Suppressor macrophage treated with lipopolysaccharide for 4 hours (primary cell): ENCODE measurements at regions not wholly inside any gene's neighbourhood (a gene's known extent, or its start where the extent isn't known, plus 50 kb on each side); places are given as distances from the start of the nearest gene placed in this dataset.
"Not testable (repeated sequence)": the region's sequence is repeated elsewhere in the genome, so short reads cannot be mapped to it uniquely, and the experiment has no call there.

Source experiments
- DNase-seq: peaks from one replicate; pipeline ENCODE4 v3.0.0-alpha.2; 2020

GRCh38 chr10:21285742-21286331 lies 239.6 kb downstream of the SKIDA1 start:
- no peak for DNase-seq

GRCh38 chr10:21285207-21285606 lies 240.3 kb downstream of the SKIDA1 start:
- DNase-seq: no peak

DNA sequence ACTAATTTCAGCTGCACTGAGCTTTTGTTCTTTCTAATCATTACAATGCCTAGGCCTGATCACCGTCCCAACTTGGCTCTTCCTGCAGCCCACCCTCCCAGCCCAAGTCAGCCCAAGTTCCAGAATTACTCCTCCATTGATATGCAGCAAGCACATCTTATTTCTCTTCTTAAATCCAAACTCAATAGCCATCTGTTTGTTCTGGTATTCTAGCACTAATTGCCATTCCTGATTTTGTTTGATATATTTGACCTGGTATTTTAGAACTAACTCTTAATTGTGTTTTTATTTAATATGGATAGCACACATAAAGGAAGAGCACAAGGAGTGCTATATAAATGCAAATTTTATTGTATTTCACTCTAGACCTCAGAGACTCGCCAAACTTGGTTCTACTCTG lies 241.2 kb downstream of the SKIDA1 start:
- no peak for DNase-seq

DNA sequence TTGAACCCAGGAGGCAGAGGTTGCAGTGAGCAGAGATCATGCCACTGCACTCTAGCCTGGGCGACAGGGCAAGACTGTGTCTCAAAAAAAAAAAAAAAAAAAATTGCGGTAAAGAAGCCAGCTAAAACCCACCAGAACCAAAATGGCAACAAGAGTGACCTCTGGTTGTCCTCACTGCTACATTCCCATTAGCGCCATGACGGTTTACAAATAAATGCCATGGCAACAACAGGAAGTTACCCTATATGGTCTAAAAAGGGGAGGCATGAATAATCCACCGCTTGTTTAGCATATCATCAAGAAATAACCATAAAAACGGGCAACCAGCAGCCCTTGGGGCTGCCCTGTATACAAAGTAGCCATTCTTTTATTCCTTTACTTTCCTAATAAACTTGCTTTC lies 242.4 kb downstream of the SKIDA1 start:
- DNase-seq: not testable (repeated sequence)

DNA sequence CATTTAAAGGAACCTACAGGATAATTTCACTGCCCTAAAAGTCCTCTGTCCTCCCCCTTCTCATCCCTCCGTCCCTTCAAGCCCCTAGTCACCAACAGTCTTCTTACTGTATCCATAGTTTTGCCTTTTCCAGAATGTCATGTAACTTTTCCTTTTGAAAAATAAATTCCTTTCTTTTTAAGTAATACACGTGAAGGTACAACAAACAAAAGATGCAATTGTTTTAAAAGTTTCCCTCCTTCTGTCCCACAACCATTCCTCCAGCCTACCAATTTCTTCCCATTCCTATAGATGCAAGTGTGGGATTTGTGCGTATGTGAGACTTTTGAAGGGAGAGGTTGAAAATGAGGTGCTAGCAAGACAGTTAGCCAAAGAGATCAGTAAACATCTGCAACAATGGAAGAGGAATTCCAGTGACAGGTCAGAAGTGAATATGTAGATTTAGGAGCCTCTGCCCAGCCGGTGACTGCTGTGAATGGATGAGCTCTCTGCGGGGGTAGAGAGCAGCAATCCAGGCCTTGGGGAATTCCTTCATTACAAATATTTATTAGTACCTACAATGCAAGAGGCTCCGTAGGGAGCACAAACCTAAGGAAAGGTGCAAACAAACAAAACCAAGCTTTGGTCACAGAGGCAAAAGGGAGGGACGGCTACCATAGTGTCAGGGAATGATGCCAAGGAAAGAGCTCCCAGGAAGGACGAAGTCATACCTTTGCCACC lies 243.6 kb downstream of the SKIDA1 start:
- DNase-seq: no peak

DNA sequence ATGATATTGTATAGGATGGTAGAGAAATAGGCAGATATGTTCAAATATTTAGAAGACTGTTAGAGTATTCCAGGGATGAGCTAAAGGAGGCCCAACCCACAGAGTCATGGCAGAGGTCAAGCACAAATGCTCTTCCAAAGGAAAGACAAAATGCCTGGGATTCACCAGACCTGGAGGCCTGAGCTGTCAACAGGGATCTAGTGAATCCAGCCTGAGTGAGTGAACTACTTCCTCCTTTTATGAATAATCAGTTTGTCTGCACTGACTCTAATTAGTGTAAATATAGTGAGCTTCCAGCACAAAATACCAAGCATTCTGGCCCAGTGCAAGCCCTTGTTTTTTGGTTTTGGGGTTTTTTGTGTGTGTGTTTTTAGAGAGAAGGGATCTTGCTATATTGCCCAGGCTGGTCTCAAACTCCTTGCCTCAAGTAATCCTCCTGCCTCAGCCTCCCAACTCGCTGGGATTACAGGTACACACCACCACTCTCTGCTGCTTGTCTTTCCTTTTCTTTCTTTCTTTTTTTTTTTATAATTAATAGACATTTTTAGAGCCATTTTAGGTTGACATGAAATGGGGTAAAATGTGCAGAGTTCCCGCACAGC lies 244.4 kb downstream of the SKIDA1 start:
- DNase-seq: no peak

GRCh38 chr10:21280037-21280436 lies 245.4 kb downstream of the SKIDA1 start:
- DNase-seq: no peak

DNA sequence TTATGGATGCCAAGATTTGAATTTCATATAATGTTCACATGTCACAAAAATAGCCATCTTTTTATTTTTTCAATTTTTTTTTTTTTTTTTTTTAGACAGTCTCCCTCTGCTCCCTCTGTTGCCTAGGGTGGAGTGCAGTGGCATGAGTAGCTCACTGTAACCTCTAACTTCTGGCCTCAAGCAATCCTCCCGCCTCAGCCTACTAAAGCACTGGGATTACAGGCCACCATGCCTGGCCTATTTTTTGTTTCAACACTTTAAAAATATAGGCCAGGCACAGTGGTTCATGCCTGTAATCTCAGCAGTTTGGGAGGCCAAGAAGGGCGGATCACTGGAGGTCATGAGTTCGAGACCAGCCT lies 246.3 kb downstream of the SKIDA1 start:
- DNase-seq: no peak

- peak; percentile 93 for DNase-seq
These were observed 246.8 kb downstream of the SKIDA1 start for GRCh38 chr10:21278491-21279216.

DNA sequence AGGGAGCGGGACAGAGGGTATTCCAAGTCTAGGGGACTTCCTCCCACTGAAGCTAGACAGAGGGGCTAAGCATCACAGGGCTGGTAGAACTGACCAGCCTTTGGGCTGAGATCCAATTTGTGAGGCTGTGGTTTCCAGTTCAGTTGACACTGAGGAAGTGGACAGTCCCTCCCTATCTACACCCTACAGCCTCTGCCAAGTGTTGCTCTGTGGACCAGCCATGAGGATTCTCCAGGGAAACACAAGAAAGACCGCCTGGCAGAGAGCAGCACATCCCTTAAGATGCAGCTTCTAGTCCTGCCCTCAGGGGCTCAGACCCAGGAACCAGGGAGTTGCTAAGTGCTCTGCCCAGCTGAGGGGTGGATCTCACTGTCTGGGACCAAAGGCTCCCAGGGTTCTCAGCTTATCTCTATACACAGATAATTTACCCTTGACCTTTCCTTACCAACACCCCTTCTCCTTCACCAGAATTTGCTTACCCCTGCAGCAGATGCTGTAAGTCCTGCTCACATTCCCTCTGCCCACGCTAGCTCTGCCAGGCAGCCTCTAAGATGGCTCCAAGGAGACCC lies 252.0 kb downstream of the SKIDA1 start:
- DNase-seq: no peak

GRCh38 chr10:21272643-21273399 lies 252.7 kb downstream of the SKIDA1 start:
- no peak for DNase-seq

GRCh38 chr10:21270976-21271375 lies 254.5 kb downstream of the SKIDA1 start:
- no peak for DNase-seq

- no peak for DNase-seq
These were observed 256.2 kb downstream of the SKIDA1 start for GRCh38 chr10:21269289-21269688.

DNA sequence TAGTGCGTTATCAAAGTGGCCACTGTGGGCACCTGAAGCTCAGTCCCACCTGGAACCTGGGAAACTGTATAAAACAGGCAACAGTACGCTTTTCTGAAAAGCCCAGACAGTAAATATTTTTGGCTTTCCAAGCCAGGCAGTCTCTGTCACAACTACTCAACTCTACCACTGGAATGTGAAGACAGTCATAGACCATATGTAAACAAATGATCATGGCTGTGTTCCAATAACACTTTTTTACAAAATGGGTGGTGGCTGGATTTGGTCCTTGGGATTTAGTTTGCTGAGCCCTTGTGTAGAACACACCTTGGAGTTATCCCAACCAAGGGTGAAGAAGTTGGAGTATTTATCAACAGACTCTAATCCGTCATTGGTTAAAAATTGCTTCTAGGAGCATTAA lies 259.9 kb downstream of the SKIDA1 start:
- DNase-seq: no peak

GRCh38 chr10:21264271-21264670 lies 261.2 kb downstream of the SKIDA1 start:
- DNase-seq: no peak

DNA sequence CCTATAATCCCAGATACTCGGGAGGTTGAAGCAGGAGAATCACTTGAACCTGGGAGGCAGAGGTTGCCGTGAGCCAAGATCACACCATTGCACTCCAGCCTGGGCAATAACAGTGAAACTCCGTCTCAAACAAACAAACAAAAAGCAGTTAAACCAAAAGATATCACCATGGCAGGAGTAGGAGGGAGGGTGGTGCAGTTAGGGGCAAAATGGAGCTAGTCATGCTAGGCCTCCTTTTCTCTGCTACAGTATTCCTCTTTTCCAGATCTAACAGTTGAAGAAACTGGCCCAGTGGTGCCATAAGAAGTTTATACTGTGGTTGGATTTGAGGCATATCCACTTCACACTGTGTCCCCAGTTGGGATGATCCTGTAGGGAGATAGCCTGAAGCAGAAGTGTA lies 261.6 kb downstream of the SKIDA1 start:
- no peak for DNase-seq

GRCh38 chr10:21263263-21263803 lies 262.1 kb downstream of the SKIDA1 start:
- DNase-seq: no peak

DNA sequence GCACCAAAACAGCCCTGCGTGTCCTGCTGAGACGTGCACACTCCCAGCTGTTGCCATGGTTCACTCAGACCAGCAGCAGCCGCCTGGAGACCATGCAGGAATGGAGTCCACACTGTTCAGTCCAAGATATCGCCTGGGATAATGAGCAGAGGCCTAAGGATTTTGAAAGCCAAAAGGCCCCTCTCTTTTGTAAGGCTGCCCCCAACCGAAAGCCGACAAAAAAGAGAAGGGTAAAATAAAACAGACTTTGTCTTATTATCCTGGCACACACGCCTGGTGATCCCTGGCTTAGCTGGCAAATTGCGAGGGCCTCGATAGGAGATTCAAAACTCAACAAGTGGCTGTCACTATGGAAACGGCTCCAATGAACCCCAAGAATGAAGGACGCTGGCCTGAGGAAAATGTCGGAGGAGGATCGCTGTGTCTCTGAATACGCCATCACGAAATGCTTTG lies 263.6 kb downstream of the SKIDA1 start:
- no peak for DNase-seq

DNA sequence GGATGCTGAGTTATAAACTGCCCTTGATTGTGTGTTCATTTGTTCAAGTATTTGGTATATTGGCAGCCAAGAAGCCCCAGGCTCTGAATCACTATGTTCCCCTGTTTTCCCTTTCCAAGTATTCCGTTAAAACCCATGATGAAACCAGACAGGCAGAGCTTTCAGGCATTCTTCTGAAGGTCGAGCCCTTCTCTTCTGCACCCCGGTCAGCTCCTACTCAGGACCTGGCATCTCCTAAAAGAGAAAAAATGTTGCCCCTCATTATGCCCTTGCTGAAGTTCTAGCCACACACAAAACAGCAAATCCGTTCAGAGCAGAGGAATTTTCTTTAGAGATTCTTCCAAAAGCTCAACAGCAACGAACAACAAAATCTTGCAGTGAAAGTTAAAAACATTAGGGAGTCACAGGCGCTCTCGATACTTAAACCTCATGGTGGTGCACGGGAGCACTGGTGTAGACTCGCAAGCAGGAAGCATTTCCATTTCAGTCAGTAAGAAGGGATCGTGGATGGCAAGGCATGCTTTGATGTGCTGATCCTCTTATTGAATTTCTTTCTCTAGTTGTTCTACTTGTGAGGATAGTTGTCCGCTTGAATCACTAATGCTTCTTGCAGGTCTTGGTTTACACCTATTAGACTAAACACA lies 264.9 kb downstream of the SKIDA1 start:
- no peak for DNase-seq

DNA sequence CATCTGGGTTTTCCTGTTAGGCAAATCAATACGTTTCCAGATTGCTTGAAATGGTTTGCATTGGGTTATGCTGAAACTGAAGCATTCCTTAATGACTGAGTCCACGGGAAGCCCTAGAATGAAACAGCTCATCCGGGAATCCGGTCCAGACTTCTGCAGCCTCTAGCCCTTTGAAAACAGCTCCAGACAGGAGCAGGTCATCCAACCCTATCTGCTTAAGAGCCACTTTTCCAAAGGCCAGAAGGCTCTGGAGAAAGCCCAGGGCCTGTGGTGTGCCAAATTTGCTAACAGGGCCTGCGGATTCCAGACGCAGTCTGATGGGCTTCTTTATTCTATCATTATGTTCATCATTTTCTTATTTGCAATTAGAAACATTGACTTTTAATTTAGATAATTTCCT lies 265.4 kb downstream of the SKIDA1 start:
- DNase-seq: no peak

- no peak for DNase-seq
These were observed 267.6 kb downstream of the SKIDA1 start for GRCh38 chr10:21257919-21258318.

DNA sequence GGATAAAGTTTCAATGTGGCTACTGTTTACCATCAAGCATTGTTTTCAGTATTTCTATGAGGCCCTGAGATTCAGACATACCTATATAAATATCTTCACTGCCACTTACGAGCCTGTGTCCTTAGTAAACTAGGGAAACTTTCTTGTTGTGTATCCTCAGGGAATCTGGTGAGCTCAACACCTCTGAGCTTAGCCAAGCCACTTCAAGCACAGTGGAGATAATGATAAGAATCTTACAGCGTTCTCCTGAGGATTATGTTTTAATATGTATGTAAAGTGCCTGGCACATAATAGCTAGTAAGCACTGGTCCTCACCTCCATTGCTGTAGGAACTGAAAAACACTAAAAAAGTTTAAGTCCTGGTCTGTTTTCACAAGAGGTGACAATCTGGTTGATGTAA lies 268.3 kb downstream of the SKIDA1 start:
- DNase-seq: no peak
